Dedifferentiated amniotic fluid mesenchymal stem cell (primary cell): ENCODE measurements at regions not wholly inside any gene's neighbourhood (a gene's known extent, or its start where the extent isn't known, plus 50 kb on each side); places are given as distances from the start of the nearest gene placed in this dataset.

Experiments used
- DNase-seq: peaks from one replicate; pipeline ENCODE4 v3.0.0-alpha.2; 2016; ENCODE audit errors: extremely low spot score

- no peak for DNase-seq
These were observed 417.4 kb upstream of the SEMA6D start for GRCh38 chr15:47299846-47300434.

GRCh38 chr15:47300596-47300995, 416.7 kb upstream of the SEMA6D start:
- DNase-seq = no peak

- no peak for DNase-seq
These were observed 415.8 kb upstream of the SEMA6D start for GRCh38 chr15:47301481-47301880.

GRCh38 chr15:47304656-47305055, 412.6 kb upstream of the SEMA6D start:
- no peak for DNase-seq

GRCh38 chr15:47312161-47312560, 405.1 kb upstream of the SEMA6D start:
- DNase-seq = no peak

GRCh38 chr15:47326410-47327333, 390.6 kb upstream of the SEMA6D start:
- no peak for DNase-seq

- peak; percentile 89 for DNase-seq
These were observed 385.4 kb upstream of the SEMA6D start for GRCh38 chr15:47331829-47332393.

- peak; percentile 45 for DNase-seq
These were observed 384.8 kb upstream of the SEMA6D start for GRCh38 chr15:47332481-47332880.

GRCh38 chr15:47333734-47334133, 383.6 kb upstream of the SEMA6D start:
- DNase-seq = no peak

- no peak for DNase-seq
These were observed 382.3 kb upstream of the SEMA6D start for GRCh38 chr15:47334805-47335535.

- no peak for DNase-seq
These were observed 380.2 kb upstream of the SEMA6D start for GRCh38 chr15:47337106-47337505.

GRCh38 chr15:47337836-47338235, 379.5 kb upstream of the SEMA6D start:
- no peak for DNase-seq

- DNase-seq = no peak
These were observed 378.5 kb upstream of the SEMA6D start for GRCh38 chr15:47338771-47339170.

GRCh38 chr15:47339800-47340570, 377.3 kb upstream of the SEMA6D start:
- no peak for DNase-seq

- no peak for DNase-seq
These were observed 376.8 kb upstream of the SEMA6D start for GRCh38 chr15:47340571-47340920.

GRCh38 chr15:47349179-47349578, 368.1 kb upstream of the SEMA6D start:
- no peak for DNase-seq

- DNase-seq = no peak
These were observed 365.8 kb upstream of the SEMA6D start for GRCh38 chr15:47351501-47351900.

- DNase-seq = no peak
These were observed 365.1 kb upstream of the SEMA6D start for GRCh38 chr15:47352217-47352616.

GRCh38 chr15:47355759-47356158, 361.5 kb upstream of the SEMA6D start:
- no peak for DNase-seq

GRCh38 chr15:47356297-47356696, 361.0 kb upstream of the SEMA6D start:
- no peak for DNase-seq

GRCh38 chr15:47358876-47359275, 358.4 kb upstream of the SEMA6D start:
- DNase-seq = no peak

GRCh38 chr15:47360305-47360704, 357.0 kb upstream of the SEMA6D start:
- DNase-seq = no peak
